Lower leg skin (tissue), 3 donors: ENCODE measurements at regions not wholly inside any gene's neighbourhood (a gene's known extent, or its start where the extent isn't known, plus 50 kb on each side); places are given as distances from the start of the nearest gene placed in this dataset.
"Not testable (repeated sequence)": the region's sequence is repeated elsewhere in the genome, so short reads cannot be mapped to it uniquely, and the experiment has no call there.

Experiments
- CTCF ChIP-seq, 3 donors: fragments of 450-650 bp; IDR thresholded peaks; one replicate each; pipeline ENCODE4 v1.5.1; 2016; ENCODE audit warnings: antibody characterized with exemption in 3 of 3, mild to moderate bottlenecking in 3 of 3, moderate library complexity in 2 of 3
- POLR2A ChIP-seq, 2 donors: fragments of 450-650 bp; IDR thresholded peaks; one replicate each; pipeline ENCODE4 v1.6.1; 2016 to 2017; ENCODE audit warnings: antibody characterized with exemption in 2 of 2, mild to moderate bottlenecking in 1 of 2, moderate library complexity in 1 of 2

DNA sequence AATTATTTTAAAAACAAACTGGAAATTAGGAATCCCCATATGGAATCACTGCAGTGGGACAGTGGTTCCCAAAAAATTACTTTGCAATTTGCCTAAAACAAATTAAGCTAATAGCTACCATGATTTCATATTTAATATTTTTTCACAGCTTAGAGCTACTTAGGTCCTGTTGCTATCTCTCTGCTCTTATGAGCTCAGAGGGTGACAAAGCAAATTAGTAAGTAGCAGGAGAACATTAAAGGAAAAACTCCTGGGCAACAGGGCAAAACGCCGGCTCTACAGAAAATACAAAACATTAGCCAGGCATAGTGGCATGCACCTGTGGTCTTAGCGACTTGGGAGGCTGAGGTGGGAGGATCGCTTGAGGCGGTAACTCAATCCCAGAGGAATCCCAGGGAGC is 83.8 kb upstream of the RPRML start:
- not testable (repeated sequence) for TF ChIP-seq CTCF, POLR2A (IDR thresholded peaks at IDR 0.05)
